ENCODE measurements at regions not wholly inside any gene's neighbourhood (a gene's known extent, or its start where the extent isn't known, plus 50 kb on each side); places are given as distances from the start of the nearest gene placed in this dataset.

DNA sequence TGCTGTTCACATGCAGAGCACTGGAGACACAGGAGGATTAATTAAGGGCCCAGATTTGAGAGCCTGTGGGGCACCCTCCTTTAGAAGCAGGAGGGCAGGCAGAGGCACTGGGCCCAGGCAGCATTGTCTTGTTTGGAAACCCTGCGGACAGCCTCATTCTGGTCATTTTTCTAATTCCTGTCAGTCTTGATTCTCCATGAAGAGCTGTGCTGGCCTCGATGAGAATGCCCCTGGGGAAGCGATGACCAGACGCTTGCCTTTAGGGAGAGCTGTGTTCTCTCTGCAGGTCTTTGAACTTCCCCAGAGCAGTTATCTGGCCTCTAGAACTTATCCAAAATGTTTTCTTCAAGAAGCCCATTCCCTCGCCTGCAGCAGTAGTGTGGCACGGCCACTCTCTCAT, 117.8 kb upstream of the PTCH1 start:
- Histone ChIP-seq H3K36me3 (ENCODE audit: control insufficient read depth in 2 of 2, insufficient read depth in 2 of 2, low read length in 1 of 2) (no peaks in the 10 kb centered on the region), H3K27me3 (replicated peaks in 1 of 2; ENCODE audit: control insufficient read depth in 2 of 2, insufficient read depth in 2 of 2, low read length in 1 of 2) (peaks cover 0 to 3% of the 10 kb centered on the region in 2 experiments; a peak in 1 of 4 replicates), H2AFZ (ENCODE audit: control insufficient read depth, low read depth, low read length) (no peak overlapping the region), H3K4me1 (ENCODE audit: control insufficient read depth, insufficient read depth, low read length) (no peaks in the 10 kb centered on the region), H3K27ac (ENCODE audit: control insufficient read depth, insufficient read depth) (no peak overlapping the region), H3K79me2 (ENCODE audit: control insufficient read depth, insufficient read depth, low read length) (no peaks in the 10 kb centered on the region), H4K20me1 (ENCODE audit: control insufficient read depth, insufficient read depth) (no peaks in the 10 kb centered on the region), H3K4me3 (no peak overlapping the region), H3K4me2 (ENCODE audit: control insufficient read depth, insufficient read depth) (no peak overlapping the region), H3K9me3 (replicated peaks; ENCODE audit: control insufficient read depth, insufficient read depth, low read length) (no peaks in the 10 kb centered on the region; the same call in 2 of the 3 replicates), H3K9ac (ENCODE audit: control insufficient read depth, insufficient read depth, low read length) (no peak overlapping the region)
- no peak for ATAC-seq
- intact Hi-C loops (cut with micrococcal nuclease; ENCODE audit: unreplicated experiment), result no loop called here
- ChIA-PET CTCF (no interaction called here), POLR2A (no interaction called here), SMC1A (ENCODE audit: uncharacterized antibody, unreplicated experiment) (no interaction called here), RAD21 (ENCODE audit: unreplicated experiment) (no interaction called here)
- BruUV-seq (replicated peaks), result no TSS peak
- WGBS (ENCODE audit: insufficient coverage, insufficient replicate concordance, low lambda C conversion rate, missing lambda C conversion rate), result 52% methylated on average over 6 of the region's 6 CpGs
- no peak for FAIRE-seq
- in situ Hi-C loops (cut with MboI), result no loop called here
- DNase-seq (ENCODE audit: low read depth, low spot score), result no peak
- no peak for TF ChIP-seq POLR2AphosphoS2 (IDR thresholded peaks at IDR 0.05; ENCODE audit: low read depth, low read length)
- TF ChIP-seq, protein P1, sequence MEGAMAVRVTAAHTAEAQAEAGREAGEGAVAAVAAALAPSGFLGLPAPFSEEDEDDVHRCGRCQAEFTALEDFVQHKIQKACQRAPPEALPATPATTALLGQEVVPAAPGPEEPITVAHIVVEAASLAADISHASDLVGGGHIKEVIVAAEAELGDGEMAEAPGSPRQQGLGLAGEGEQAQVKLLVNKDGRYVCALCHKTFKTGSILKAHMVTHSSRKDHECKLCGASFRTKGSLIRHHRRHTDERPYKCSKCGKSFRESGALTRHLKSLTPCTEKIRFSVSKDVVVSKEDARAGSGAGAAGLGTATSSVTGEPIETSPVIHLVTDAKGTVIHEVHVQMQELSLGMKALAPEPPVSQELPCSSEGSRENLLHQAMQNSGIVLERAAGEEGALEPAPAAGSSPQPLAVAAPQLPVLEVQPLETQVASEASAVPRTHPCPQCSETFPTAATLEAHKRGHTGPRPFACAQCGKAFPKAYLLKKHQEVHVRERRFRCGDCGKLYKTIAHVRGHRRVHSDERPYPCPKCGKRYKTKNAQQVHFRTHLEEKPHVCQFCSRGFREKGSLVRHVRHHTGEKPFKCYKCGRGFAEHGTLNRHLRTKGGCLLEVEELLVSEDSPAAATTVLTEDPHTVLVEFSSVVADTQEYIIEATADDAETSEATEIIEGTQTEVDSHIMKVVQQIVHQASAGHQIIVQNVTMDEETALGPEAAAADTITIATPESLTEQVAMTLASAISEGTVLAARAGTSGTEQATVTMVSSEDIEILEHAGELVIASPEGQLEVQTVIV (IDR thresholded peaks at IDR 0.05; ENCODE audit: borderline replicate concordance, partially characterized antibody), result no peak
- TF ChIP-seq YY1 (IDR thresholded peaks at IDR 0.05; ENCODE audit: low read depth, low read length), result no peak
- TF ChIP-seq, protein P2, sequence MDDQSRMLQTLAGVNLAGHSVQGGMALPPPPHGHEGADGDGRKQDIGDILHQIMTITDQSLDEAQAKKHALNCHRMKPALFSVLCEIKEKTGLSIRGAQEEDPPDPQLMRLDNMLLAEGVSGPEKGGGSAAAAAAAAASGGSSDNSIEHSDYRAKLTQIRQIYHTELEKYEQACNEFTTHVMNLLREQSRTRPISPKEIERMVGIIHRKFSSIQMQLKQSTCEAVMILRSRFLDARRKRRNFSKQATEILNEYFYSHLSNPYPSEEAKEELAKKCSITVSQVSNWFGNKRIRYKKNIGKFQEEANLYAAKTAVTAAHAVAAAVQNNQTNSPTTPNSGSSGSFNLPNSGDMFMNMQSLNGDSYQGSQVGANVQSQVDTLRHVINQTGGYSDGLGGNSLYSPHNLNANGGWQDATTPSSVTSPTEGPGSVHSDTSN (IDR thresholded peaks at IDR 0.05; ENCODE audit: insufficient replicate concordance, low read depth, low read length), result no peak
- TF ChIP-seq BHLHE40 (IDR thresholded peaks at IDR 0.05; ENCODE audit: borderline replicate concordance in 1 of 2, low read depth in 2 of 2, low read length in 1 of 2), result no peak
- TF ChIP-seq, protein P3, sequence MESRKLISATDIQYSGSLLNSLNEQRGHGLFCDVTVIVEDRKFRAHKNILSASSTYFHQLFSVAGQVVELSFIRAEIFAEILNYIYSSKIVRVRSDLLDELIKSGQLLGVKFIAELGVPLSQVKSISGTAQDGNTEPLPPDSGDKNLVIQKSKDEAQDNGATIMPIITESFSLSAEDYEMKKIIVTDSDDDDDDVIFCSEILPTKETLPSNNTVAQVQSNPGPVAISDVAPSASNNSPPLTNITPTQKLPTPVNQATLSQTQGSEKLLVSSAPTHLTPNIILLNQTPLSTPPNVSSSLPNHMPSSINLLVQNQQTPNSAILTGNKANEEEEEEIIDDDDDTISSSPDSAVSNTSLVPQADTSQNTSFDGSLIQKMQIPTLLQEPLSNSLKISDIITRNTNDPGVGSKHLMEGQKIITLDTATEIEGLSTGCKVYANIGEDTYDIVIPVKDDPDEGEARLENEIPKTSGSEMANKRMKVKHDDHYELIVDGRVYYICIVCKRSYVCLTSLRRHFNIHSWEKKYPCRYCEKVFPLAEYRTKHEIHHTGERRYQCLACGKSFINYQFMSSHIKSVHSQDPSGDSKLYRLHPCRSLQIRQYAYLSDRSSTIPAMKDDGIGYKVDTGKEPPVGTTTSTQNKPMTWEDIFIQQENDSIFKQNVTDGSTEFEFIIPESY (IDR thresholded peaks at IDR 0.05), result no peak
- no peak for TF ChIP-seq NBN (IDR thresholded peaks at IDR 0.05)
- TF ChIP-seq, protein P4, sequence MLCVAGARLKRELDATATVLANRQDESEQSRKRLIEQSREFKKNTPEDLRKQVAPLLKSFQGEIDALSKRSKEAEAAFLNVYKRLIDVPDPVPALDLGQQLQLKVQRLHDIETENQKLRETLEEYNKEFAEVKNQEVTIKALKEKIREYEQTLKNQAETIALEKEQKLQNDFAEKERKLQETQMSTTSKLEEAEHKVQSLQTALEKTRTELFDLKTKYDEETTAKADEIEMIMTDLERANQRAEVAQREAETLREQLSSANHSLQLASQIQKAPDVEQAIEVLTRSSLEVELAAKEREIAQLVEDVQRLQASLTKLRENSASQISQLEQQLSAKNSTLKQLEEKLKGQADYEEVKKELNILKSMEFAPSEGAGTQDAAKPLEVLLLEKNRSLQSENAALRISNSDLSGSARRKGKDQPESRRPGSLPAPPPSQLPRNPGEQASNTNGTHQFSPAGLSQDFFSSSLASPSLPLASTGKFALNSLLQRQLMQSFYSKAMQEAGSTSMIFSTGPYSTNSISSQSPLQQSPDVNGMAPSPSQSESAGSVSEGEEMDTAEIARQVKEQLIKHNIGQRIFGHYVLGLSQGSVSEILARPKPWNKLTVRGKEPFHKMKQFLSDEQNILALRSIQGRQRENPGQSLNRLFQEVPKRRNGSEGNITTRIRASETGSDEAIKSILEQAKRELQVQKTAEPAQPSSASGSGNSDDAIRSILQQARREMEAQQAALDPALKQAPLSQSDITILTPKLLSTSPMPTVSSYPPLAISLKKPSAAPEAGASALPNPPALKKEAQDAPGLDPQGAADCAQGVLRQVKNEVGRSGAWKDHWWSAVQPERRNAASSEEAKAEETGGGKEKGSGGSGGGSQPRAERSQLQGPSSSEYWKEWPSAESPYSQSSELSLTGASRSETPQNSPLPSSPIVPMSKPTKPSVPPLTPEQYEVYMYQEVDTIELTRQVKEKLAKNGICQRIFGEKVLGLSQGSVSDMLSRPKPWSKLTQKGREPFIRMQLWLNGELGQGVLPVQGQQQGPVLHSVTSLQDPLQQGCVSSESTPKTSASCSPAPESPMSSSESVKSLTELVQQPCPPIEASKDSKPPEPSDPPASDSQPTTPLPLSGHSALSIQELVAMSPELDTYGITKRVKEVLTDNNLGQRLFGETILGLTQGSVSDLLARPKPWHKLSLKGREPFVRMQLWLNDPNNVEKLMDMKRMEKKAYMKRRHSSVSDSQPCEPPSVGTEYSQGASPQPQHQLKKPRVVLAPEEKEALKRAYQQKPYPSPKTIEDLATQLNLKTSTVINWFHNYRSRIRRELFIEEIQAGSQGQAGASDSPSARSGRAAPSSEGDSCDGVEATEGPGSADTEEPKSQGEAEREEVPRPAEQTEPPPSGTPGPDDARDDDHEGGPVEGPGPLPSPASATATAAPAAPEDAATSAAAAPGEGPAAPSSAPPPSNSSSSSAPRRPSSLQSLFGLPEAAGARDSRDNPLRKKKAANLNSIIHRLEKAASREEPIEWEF (IDR thresholded peaks at IDR 0.05; ENCODE audit: insufficient replicate concordance, low read depth, low read length), result no peak
- TF ChIP-seq ESRRA (IDR thresholded peaks at IDR 0.05; ENCODE audit: low read length), result no peak
- no peak for TF ChIP-seq CBX3 (IDR thresholded peaks at IDR 0.05; ENCODE audit: borderline replicate concordance, low read depth)
- TF ChIP-seq CREM (IDR thresholded peaks at IDR 0.05; ENCODE audit: low read depth), result no peak
